GM12873 (cell line): ENCODE measurements at regions not wholly inside any gene's neighbourhood (a gene's known extent, or its start where the extent isn't known, plus 50 kb on each side); places are given as distances from the start of the nearest gene placed in this dataset.

Source experiments
- CTCF ChIP-seq: IDR thresholded peaks from 2 replicates; pipeline ENCODE4 v1.5.1; 2012; ENCODE audit warnings: low read depth, mild to moderate bottlenecking, moderate library complexity, low read length, control low read depth; ENCODE audit not compliant: insufficient read depth; ENCODE audit errors: missing control alignments

- TF ChIP-seq CTCF, result no peak
These were observed 190.7 kb upstream of the NECTIN1 start for GRCh38 chr11:119919656-119920055.

GRCh38 chr11:119918347-119918746 is 189.3 kb upstream of the NECTIN1 start:
- TF ChIP-seq CTCF, result no peak

DNA sequence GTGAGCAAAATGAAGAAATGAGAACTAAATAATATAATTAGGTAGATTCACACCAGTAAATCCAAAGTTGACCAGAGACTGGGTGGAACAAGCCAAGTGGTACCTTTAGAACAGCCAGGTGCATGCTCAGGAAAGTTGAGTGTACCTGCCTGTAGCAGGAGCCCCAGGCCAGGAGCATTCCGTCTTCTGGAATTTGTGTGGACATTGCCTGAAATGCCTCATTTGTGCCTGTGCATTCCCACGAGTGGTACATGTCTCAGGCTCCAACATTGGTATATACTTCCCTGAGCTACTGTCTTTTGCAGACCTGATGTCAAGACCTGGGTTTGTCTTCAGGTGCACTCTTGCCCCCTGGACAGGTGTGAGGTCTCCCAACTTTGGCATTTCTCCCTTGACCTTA is 187.6 kb upstream of the NECTIN1 start:
- no peak for TF ChIP-seq CTCF

- no peak for TF ChIP-seq CTCF
These were observed 183.2 kb upstream of the NECTIN1 start for GRCh38 chr11:119912229-119912628.

DNA sequence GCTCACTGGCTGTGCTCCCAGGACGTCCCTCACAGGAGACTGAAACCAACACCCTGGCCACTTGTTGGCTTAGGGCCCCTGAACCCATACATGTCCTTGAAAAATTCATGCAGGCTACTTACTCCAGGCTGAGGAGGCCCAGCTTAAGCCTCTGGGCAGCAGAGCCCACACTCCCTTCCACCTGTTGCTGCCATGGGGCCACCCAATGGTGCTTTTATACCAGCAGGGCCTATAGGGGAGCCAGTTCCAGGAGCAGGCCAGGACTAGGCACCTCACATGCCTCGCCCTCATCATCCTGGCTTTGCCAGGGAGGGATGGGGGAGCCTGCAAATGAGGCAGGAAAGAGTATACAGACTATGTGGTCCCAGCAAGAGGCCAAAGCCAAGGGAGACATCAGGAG is 181.7 kb upstream of the NECTIN1 start:
- TF ChIP-seq CTCF, result no peak

DNA sequence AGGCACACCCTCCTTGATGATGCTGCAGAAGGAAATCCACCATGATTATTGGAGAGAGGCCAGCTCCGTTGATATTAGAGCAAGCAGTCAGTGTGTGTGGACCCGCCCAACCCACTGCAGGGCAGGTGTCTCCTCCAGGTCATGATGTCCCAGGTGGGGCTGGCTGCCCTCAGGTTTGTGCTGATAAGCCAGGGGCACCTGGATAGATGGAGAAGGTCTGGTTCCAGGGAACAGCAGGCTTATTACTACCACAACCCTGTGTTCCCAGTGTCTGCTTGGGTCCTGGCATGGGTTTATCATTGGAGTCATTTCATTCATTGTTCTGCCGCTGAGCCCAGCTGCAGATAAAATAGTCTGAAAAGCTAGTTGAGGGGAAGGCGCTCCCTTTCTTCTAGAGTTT is 181.1 kb upstream of the NECTIN1 start:
- TF ChIP-seq CTCF, result no peak

GRCh38 chr11:119909495-119909894 is 180.5 kb upstream of the NECTIN1 start:
- no peak for TF ChIP-seq CTCF
